C4-2B (cell line): ENCODE measurements at regions not wholly inside any gene's neighbourhood (a gene's known extent, or its start where the extent isn't known, plus 50 kb on each side); places are given as distances from the start of the nearest gene placed in this dataset.

Experiments
- H3K27ac ChIP-seq: fragments of 450-650 bp; 2 replicates; pipeline ENCODE4 v1.5.1; 2017
- ZFX ChIP-seq: fragments of 450-650 bp; IDR thresholded peaks from 2 replicates; pipeline ENCODE4 v1.6.1; 2017
- TF ChIP-seq, protein P1 (sequence below): fragments of 450-650 bp; conservative IDR thresholded peaks from 2 replicates; pipeline ENCODE4 v1.5.1; 2017; ENCODE audit warnings: mild to moderate bottlenecking

DNA sequence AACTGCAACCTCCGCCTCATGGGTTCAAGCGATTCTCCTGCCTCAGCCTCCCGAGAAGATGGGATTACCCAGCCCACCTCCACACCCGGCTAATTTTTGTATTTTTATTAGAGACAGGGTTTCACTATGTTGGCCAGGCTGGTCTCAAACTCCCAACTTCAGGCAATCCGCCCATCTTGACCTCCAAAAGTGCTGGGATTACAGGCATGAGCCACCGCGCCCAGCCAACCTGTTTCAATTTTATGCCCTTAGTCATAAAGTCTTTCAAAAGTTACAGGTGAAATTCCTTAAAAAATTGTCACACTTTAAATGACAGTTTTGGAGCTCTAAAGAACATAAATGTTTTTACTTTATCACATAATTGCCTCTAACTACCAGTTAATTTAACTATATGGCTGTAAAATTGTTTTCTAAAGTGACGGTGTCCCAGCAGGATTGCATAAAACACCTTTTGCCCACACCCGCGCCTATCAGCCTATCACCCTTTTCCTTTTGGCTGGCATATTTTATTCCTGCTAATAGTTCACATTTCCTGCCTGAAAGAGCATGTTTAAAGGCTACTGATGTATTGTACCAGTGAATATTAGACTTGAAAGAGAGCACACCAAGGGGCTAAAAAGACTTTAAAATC lies 164.2 kb upstream of the SEMA6D start:
- TF ChIP-seq, protein P1, sequence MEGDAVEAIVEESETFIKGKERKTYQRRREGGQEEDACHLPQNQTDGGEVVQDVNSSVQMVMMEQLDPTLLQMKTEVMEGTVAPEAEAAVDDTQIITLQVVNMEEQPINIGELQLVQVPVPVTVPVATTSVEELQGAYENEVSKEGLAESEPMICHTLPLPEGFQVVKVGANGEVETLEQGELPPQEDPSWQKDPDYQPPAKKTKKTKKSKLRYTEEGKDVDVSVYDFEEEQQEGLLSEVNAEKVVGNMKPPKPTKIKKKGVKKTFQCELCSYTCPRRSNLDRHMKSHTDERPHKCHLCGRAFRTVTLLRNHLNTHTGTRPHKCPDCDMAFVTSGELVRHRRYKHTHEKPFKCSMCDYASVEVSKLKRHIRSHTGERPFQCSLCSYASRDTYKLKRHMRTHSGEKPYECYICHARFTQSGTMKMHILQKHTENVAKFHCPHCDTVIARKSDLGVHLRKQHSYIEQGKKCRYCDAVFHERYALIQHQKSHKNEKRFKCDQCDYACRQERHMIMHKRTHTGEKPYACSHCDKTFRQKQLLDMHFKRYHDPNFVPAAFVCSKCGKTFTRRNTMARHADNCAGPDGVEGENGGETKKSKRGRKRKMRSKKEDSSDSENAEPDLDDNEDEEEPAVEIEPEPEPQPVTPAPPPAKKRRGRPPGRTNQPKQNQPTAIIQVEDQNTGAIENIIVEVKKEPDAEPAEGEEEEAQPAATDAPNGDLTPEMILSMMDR, result no peak
- no peak for TF ChIP-seq ZFX

DNA sequence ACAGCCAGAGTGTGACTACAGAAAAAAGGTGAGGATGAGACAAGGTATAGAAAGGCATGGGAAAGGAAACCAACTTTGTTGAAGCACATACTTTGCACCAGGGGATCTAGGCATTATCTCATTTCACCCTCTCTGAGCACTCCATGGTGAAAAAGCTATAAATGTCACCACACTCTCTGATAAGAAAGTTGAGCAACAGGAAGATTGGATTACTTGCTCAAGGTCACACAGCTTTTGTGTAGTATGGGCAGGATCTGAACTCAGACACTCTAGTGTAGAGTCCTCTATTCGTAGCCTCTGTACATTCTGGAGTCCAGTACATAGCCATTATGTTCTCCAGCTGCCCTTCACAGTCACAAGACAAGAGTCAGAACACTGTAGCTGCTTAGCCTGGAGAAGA lies 163.4 kb upstream of the SEMA6D start:
- TF ChIP-seq ZFX, result no peak
- TF ChIP-seq, protein P1, result no peak

More for the DNA sequence above, 164.2 kb upstream of the SEMA6D start:
- H3K27ac ChIP-seq, result no peak overlapping the region

DNA sequence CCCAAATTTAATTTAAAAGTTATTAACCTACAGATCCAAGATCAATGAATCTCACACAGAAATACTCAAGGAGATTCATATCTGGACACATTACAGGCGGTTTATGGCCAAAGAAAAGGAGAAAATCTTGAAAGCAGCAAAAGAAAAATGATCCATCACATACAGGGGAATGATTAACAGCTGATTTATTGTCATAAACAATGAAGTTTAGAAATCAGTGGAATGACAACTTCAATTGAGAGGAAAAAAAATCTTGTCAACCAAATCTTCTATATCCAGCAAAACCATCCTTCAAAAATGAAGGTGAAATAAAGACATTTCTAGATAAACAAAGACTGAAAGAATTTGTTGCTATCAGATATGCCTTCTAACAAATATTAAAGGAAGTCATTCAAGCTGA lies 156.2 kb upstream of the SEMA6D start:
- no peak for TF ChIP-seq ZFX
- TF ChIP-seq, protein P1, result no peak
- H3K27ac ChIP-seq, result no peak overlapping the region

More for the DNA sequence above, 163.4 kb upstream of the SEMA6D start:
- H3K27ac ChIP-seq, result no peak overlapping the region

DNA sequence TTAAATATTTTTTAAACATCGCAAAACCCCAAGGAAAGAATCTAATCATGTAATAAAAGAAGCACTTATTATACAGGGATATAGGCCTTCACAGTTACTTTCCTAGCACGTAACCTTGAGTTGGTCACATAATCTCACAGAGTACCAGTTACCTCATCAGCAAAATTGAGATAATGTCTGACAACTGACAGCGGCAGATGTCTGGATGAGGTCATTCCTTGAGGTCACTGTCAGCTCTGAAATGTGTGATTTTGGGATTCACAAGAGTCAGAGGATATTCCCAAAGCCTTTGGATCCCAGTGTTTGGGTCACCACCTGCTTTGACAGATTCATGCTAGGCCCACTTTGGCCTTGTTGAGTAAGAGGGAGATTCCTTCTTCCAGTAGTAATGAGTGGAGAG lies 151.4 kb upstream of the SEMA6D start:
- H3K27ac ChIP-seq, result no peak overlapping the region
- TF ChIP-seq, protein P1, result no peak
- no peak for TF ChIP-seq ZFX

GRCh38 chr15:47566610-47567009 lies 150.7 kb upstream of the SEMA6D start:
- TF ChIP-seq ZFX, result no peak
- TF ChIP-seq, protein P1, result no peak
- no peak overlapping the region for H3K27ac ChIP-seq

- no peak for TF ChIP-seq ZFX
- no peak overlapping the region for H3K27ac ChIP-seq
These were observed 149.3 kb upstream of the SEMA6D start for GRCh38 chr15:47568030-47568429.

DNA sequence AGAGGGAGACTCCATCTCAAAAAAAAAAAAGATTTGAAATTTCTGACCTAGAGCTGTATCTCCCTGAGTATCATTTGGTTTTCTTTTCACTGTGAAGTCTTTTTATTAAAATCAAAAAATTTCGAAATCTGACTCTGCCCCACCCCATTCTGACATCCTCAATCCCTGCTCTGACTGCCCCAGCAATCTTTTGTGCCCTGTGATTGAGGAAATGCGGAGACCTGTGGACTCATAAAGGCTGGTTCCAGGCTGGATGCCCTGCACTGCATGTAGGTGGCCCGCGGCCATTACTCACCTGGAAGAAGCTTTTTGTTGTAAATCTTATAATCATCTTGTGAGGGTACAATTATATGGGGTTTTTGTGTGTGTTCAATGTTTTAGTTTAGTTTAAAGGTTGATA lies 147.3 kb upstream of the SEMA6D start:
- no peak overlapping the region for H3K27ac ChIP-seq
- TF ChIP-seq ZFX, result no peak
- TF ChIP-seq, protein P1, result no peak

GRCh38 chr15:47570451-47570850 lies 146.9 kb upstream of the SEMA6D start:
- no peak overlapping the region for H3K27ac ChIP-seq

More at GRCh38 chr15:47570451-47570850, 146.9 kb upstream of the SEMA6D start:
- TF ChIP-seq ZFX, result no peak
- TF ChIP-seq, protein P1, result no peak
